Transverse colon (tissue), 3 donors: ENCODE measurements at regions not wholly inside any gene's neighbourhood (a gene's known extent, or its start where the extent isn't known, plus 50 kb on each side); places are given as distances from the start of the nearest gene placed in this dataset.

Experiments used
- CTCF ChIP-seq, 5 experiments: fragments of 200-600 bp in 3 of 5; fragments of 450-650 bp in 2 of 5; sonication (generic) in 3 of 5; IDR thresholded peaks; 1 replicate in 2 of 5; 2 replicates in 3 of 5; pipeline ENCODE4 v1.5.1; 2016 to 2017; ENCODE audit warnings: antibody characterized with exemption in 5 of 5, inconsistent platforms in 3 of 5, mild to moderate bottlenecking in 2 of 5, moderate library complexity in 1 of 5
- POLR2A ChIP-seq: fragments of 450-650 bp; IDR thresholded peaks from one replicate; pipeline ENCODE4 v1.6.1; 2016; ENCODE audit warnings: antibody characterized with exemption, mild to moderate bottlenecking, moderate library complexity

GRCh38 chr10:8297107-8297506 is 242.6 kb downstream of the GATA3 start:
- TF ChIP-seq CTCF (IDR thresholded peaks at IDR 0.05), result no peak
- no peak for TF ChIP-seq POLR2A
